GM18505 (cell line): ENCODE measurements at regions not wholly inside any gene's neighbourhood (a gene's known extent, or its start where the extent isn't known, plus 50 kb on each side); places are given as distances from the start of the nearest gene placed in this dataset.
"Not testable (repeated sequence)": the region's sequence is repeated elsewhere in the genome, so short reads cannot be mapped to it uniquely, and the experiment has no call there.

Experiments
- ATAC-seq: cut with Tn5 transposase; IDR thresholded peaks from one replicate; pipeline ENCODE4 v1.9.1; 2021; ENCODE audit not compliant: unreplicated experiment
- POLR2A ChIP-seq: IDR thresholded peaks from 4 replicates; pipeline ENCODE4 v1.6.1; 2011; ENCODE audit warnings: borderline replicate concordance; ENCODE audit not compliant: insufficient read depth, insufficient read length; ENCODE audit errors: extremely low read depth

- no peak for TF ChIP-seq POLR2A
- no peak for ATAC-seq
Observed at GRCh38 chr3:5768281-5768945, 580.9 kb downstream of the EDEM1 start.

DNA sequence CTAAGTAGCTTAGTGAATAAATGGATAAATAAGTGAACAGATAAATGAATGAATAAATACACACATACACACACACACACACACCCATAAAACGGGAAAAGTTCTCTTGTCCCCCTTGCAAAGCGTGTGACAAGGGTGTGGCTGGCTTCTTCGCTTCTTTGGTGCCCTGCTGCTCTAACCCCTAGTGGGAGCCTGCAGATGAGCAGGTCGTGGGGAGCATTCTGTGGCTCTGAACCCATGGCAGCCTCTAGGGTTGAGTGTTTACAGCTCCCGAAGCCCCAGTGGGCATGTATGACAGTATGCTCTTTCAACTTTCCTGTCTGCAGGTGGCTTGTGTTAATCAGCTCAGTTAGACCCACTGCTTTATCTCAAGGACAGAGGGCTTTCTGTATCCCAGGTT is 582.3 kb downstream of the EDEM1 start:
- no peak for TF ChIP-seq POLR2A
- no peak for ATAC-seq

DNA sequence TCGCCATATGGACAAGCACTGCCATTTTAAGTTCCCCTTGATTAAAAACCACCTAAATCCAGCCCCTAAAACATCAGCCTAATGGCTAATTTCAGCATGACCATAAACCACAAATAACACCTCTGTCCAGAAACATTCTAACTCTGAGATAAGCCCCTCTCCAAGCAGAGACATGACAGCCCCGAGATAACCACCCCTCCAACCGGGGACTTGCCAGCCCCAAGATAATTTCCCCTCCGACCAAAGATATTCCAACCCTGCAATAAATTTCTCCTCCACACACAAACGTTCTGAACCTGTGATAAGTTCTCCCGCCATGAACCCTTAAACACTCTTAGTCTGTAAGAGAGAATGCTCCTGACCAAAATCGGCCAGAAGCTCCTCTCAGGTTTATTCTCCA is 586.8 kb downstream of the EDEM1 start:
- no peak for TF ChIP-seq POLR2A
- no peak for ATAC-seq

DNA sequence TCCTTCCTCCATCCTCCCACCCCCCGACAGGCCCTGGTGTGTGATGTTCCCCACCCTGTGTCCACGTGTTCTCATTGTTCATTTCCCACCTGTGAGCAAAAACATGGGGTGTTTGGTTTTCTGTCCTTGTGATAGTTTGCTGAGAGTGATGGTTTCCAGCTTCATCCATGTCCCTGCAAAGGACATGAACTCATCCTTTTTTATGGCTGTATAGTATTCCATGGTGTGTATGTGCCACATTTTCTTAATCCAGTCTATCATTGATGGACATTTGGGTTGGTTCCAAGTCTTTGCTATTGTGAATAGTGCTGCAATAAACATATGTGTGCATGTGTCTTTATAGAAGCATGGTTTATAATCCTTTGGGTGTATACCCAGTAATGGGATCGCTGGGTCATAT is 587.6 kb downstream of the EDEM1 start:
- not testable (repeated sequence) for ATAC-seq

GRCh38 chr3:5784690-5785089 is 597.2 kb downstream of the EDEM1 start:
- TF ChIP-seq POLR2A: no peak
- no peak for ATAC-seq

DNA sequence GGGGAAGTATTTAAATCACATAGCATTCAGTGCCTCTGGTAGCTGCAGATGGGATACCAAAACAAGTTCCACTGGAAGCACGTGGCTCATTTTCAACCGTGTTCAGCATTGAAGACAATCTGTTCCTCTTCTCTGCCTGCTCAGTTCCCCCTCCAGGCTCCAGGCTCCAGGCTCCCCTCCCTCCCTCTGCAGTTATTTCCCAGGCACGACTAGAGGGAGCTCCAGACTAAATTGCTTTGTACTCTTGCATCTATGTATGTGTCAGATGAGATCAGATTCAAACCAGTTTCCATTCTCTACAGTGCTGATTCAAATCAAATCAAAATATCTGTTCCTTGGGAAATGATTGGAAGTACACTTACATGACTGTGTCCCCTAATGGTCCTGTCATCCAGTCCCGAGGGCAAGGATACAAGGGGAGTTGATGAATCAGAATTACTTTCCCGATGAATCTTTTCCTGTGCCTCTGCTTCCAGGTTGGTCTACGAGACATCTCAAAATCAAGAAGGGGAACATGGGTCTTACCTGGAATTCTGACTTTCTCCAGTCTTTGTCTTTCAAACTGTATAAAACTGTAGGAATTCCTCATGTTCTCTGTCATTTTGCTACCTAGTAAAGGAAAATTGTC is 600.5 kb downstream of the EDEM1 start:
- no peak for ATAC-seq

GRCh38 chr3:5788496-5788895 is 601.0 kb downstream of the EDEM1 start:
- TF ChIP-seq POLR2A: no peak
- no peak for ATAC-seq

More for the DNA sequence above, 600.5 kb downstream of the EDEM1 start:
- no peak for TF ChIP-seq POLR2A

- TF ChIP-seq POLR2A: no peak
- ATAC-seq: no peak
Observed at GRCh38 chr3:5791558-5791957, 604.1 kb downstream of the EDEM1 start.

- ATAC-seq: no peak
- TF ChIP-seq POLR2A: no peak
Observed at GRCh38 chr3:5796541-5796940, 609.0 kb downstream of the EDEM1 start.

DNA sequence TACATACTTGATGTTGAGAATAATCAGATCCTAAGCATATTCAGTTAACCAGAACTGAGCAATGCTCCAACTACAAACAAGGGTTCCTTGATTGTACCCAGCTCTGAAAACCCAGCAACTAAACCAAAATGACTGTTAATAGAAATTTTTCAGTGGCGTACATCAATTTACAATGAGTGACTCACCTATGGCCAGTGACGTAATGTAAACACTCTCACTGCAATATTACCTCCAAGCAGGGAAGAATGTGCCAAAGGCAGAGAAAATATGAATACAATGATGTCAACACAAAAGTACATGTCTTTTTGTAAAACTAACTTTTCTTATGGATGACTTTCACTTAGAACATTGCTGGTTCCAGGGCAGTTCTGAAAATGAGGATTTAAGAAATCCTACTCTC is 611.3 kb downstream of the EDEM1 start:
- ATAC-seq: no peak
- no peak for TF ChIP-seq POLR2A

GRCh38 chr3:5799398-5799797 is 611.9 kb downstream of the EDEM1 start:
- no peak for TF ChIP-seq POLR2A
- ATAC-seq: no peak

- TF ChIP-seq POLR2A: no peak
- no peak for ATAC-seq
Observed at GRCh38 chr3:5800965-5801364, 613.5 kb downstream of the EDEM1 start.

- TF ChIP-seq POLR2A: no peak
- ATAC-seq: no peak
Observed at GRCh38 chr3:5806192-5806591, 618.7 kb downstream of the EDEM1 start.

DNA sequence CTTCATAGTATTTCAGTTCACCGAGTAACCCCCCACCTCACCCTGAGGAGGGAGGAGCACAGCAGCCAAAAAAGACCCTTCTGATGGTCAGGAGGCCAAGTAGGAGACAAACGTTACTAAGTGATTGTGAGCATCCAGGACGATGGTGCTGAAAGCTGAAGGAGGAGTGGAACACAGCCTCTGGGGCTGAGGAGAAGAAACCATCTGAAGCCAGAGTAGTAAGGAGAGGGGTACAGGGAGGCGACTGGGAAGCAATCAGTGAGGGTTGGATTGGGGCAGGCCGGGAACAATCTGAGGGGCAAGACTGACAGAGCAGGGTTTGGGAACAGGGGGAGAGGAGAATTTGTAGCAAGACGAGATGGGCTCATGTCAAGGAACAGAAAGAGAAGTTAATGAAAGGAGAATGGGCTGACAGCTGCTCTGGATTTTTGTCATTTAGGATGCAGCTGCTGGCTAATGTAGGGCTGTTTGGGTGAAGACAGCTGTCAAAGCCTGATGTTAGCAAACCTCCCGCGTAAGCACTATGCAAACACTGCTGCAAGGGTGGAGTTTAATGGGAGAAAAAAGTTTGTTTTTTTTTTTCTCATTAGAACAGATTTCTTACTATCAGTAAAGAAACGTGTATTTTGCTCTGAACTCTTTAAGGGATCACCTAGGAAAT is 622.2 kb downstream of the EDEM1 start:
- ATAC-seq: no peak
- no peak for TF ChIP-seq POLR2A

- no peak for ATAC-seq
- TF ChIP-seq POLR2A: no peak
Observed at GRCh38 chr3:5811016-5811415, 623.5 kb downstream of the EDEM1 start.

DNA sequence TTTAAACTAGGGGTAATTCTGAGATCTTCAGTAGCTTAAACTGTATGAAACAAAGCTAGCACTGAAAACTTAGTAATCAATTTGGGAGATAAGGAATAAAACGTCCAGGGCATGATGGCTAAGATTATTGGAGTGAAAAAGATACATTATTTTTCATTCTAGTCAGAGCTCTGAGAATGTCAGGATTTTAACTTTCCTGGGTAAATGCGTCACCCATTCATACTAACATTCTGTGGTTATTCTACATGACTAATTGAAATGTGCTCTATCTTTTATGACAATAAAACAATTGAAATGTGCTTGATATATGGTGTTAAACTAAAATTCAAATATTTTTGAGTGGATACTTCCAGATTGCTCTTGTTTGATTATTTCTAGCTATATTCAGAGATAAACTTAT is 626.0 kb downstream of the EDEM1 start:
- no peak for TF ChIP-seq POLR2A
- no peak for ATAC-seq
